NCI-H2029 (cell line): ENCODE measurements at regions not wholly inside any gene's neighbourhood (a gene's known extent, or its start where the extent isn't known, plus 50 kb on each side); places are given as distances from the start of the nearest gene placed in this dataset.
A peak's percentile ranks its signal among the peaks of the same experiment; 100 is the strongest.
"Not testable (repeated sequence)": the region's sequence is repeated elsewhere in the genome, so short reads cannot be mapped to it uniquely, and the experiment has no call there.

Source experiments
- DNase-seq: peaks from one replicate; lab custom pipeline; 2025; lab: John Stamatoyannopoulos, UW

GRCh38 chr21:36207577-36208320 lies 51.1 kb downstream of the DOP1B start:
- DNase-seq: no peak

GRCh38 chr21:36208326-36209013 lies 51.8 kb downstream of the DOP1B start:
- no peak for DNase-seq

- peak; percentile 62 for DNase-seq
Observed at GRCh38 chr21:36209626-36210171, 53.1 kb downstream of the DOP1B start.

GRCh38 chr21:36210779-36211659 lies 54.4 kb downstream of the DOP1B start:
- no peak for DNase-seq

- no peak for DNase-seq
Observed at GRCh38 chr21:36211660-36212512, 55.3 kb downstream of the DOP1B start.

GRCh38 chr21:36212513-36212780 lies 55.8 kb downstream of the DOP1B start:
- DNase-seq: no peak

GRCh38 chr21:36214561-36214960 lies 57.9 kb downstream of the DOP1B start:
- DNase-seq: no peak

- no peak for DNase-seq
Observed at GRCh38 chr21:36217743-36218142, 61.1 kb downstream of the DOP1B start.

GRCh38 chr21:36218691-36219090 lies 62.1 kb downstream of the DOP1B start:
- DNase-seq: no peak

GRCh38 chr21:36223451-36223850 lies 66.8 kb downstream of the DOP1B start:
- no peak for DNase-seq

- no peak for DNase-seq
Observed at GRCh38 chr21:36229181-36229580, 72.6 kb downstream of the DOP1B start.

GRCh38 chr21:36231444-36231843 lies 74.8 kb downstream of the DOP1B start:
- not testable (repeated sequence) for DNase-seq

GRCh38 chr21:36232641-36233040 lies 76.0 kb downstream of the DOP1B start:
- DNase-seq: no peak

- no peak for DNase-seq
Observed at GRCh38 chr21:36235058-36235582, 78.5 kb downstream of the DOP1B start.

- DNase-seq: no peak
Observed at GRCh38 chr21:36236052-36236730, 79.6 kb downstream of the DOP1B start.

GRCh38 chr21:36237441-36237840 lies 80.8 kb downstream of the DOP1B start:
- no peak for DNase-seq

GRCh38 chr21:36239585-36239984 lies 80.4 kb upstream of the MORC3 start:
- no peak for DNase-seq

GRCh38 chr21:36241717-36242116 lies 78.3 kb upstream of the MORC3 start:
- no peak for DNase-seq

- DNase-seq: no peak
Observed at GRCh38 chr21:36245115-36245514, 74.9 kb upstream of the MORC3 start.

- DNase-seq: no peak
Observed at GRCh38 chr21:36245649-36246048, 74.3 kb upstream of the MORC3 start.
